GM13976 (cell line): ENCODE measurements at regions not wholly inside any gene's neighbourhood (a gene's known extent, or its start where the extent isn't known, plus 50 kb on each side); places are given as distances from the start of the nearest gene placed in this dataset.

Experiments used
- DNase-seq: peaks from one replicate; pipeline ENCODE4 v3.0.0; 2012; ENCODE audit warnings: low spot score
- CTCF ChIP-seq: IDR thresholded peaks from 2 replicates; pipeline ENCODE4 v1.5.1; 2012; ENCODE audit warnings: borderline replicate concordance, mild to moderate bottlenecking; ENCODE audit not compliant: insufficient read depth; ENCODE audit errors: extremely low read depth, missing control alignments, control extremely low read depth
- in situ Hi-C: fragments of 300-500 bp; cut with MboI; formaldehyde crosslinking; loops from one replicate; pipeline ENCODE4 v1.12.0; 2022; ENCODE audit warnings: low sequenced_read_pairs, mixed read lengths, inconsistent platforms; ENCODE audit not compliant: unreplicated experiment

- no peak for TF ChIP-seq CTCF
- no peak for DNase-seq
- in situ Hi-C loops: no loop called here
Measured at GRCh38 chr19:29090783-29091526, 122.0 kb downstream of the UQCRFS1 start.

- no peak for DNase-seq
- no peak for TF ChIP-seq CTCF
- in situ Hi-C loops: no loop called here
Measured at GRCh38 chr19:29089315-29089870, 123.6 kb downstream of the UQCRFS1 start.

GRCh38 chr19:29088761-29089160 is 124.2 kb downstream of the UQCRFS1 start:
- no peak for TF ChIP-seq CTCF
- in situ Hi-C loops: no loop called here
- no peak for DNase-seq

- in situ Hi-C loops: no loop called here
- no peak for DNase-seq
- no peak for TF ChIP-seq CTCF
Measured at GRCh38 chr19:29086646-29087045, 126.3 kb downstream of the UQCRFS1 start.

GRCh38 chr19:29086182-29086581 is 126.8 kb downstream of the UQCRFS1 start:
- no peak for DNase-seq
- TF ChIP-seq CTCF: no peak
- in situ Hi-C loops: no loop called here

- in situ Hi-C loops: no loop called here
- no peak for DNase-seq
- TF ChIP-seq CTCF: no peak
Measured at GRCh38 chr19:29085630-29086029, 127.3 kb downstream of the UQCRFS1 start.
